ENCODE measurements at regions not wholly inside any gene's neighbourhood (a gene's known extent, or its start where the extent isn't known, plus 50 kb on each side); places are given as distances from the start of the nearest gene placed in this dataset.

DNA sequence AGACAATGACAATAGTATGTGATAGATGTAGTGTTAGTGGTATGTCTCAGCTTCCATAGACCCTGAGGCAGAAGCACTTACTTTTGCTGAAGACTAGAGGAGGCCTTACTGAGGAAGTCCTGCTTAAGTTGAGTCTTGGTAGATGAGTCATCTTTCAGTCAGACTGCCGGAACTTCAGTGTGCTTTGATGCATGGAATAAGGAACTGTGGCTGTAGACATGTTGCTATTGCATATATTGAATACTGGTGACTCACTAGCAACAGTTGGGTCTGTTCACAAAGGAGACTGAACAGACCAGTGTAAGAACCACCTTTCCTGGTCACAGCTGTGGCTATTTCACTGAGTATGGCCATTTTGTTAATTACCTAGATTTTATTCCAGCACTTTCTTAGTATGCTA is 1000.6 kb downstream of the OLFM4 start:
- no peaks in the 10 kb centered on the region for H3K36me3 ChIP-seq (ENCODE audit: control insufficient read depth, insufficient read depth, low read length)
- DNase-seq (ENCODE audit: low read depth in 2 of 2) = peak in 1 of 2 donors; percentile 78
- no peaks in the 10 kb centered on the region for H3K79me2 ChIP-seq (ENCODE audit: control insufficient read depth, insufficient read depth, low read length)
- H3K9ac ChIP-seq (ENCODE audit: insufficient read depth, low read length) = no peak overlapping the region
- H3K4me2 ChIP-seq (ENCODE audit: extremely low read depth, insufficient read depth, low read length) = no peak overlapping the region
- TF ChIP-seq, protein P1, sequence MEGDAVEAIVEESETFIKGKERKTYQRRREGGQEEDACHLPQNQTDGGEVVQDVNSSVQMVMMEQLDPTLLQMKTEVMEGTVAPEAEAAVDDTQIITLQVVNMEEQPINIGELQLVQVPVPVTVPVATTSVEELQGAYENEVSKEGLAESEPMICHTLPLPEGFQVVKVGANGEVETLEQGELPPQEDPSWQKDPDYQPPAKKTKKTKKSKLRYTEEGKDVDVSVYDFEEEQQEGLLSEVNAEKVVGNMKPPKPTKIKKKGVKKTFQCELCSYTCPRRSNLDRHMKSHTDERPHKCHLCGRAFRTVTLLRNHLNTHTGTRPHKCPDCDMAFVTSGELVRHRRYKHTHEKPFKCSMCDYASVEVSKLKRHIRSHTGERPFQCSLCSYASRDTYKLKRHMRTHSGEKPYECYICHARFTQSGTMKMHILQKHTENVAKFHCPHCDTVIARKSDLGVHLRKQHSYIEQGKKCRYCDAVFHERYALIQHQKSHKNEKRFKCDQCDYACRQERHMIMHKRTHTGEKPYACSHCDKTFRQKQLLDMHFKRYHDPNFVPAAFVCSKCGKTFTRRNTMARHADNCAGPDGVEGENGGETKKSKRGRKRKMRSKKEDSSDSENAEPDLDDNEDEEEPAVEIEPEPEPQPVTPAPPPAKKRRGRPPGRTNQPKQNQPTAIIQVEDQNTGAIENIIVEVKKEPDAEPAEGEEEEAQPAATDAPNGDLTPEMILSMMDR (conservative IDR thresholded peaks at IDR 0.05 in 1 of 2, IDR thresholded peaks at IDR 0.05 in 1 of 2; ENCODE audit: low read depth in 1 of 2, low read length in 2 of 2) = no peak
- TF ChIP-seq EZH2 (IDR thresholded peaks at IDR 0.05; ENCODE audit: low read length, missing control alignments) = no peak
- no peak overlapping the region for H3K4me3 ChIP-seq (replicated peaks in 1 of 4; ENCODE audit: control extremely low read depth in 1 of 4, insufficient read depth in 1 of 4, low read depth in 3 of 4, low read length in 4 of 4)
- no peak overlapping the region for H2AFZ ChIP-seq (ENCODE audit: low read length)
- H3K27ac ChIP-seq (ENCODE audit: insufficient read depth, low read length) = no peak overlapping the region
- no peaks in the 10 kb centered on the region for H3K27me3 ChIP-seq (ENCODE audit: control insufficient read depth, insufficient read depth, low read length)
- H4K20me1 ChIP-seq (ENCODE audit: control insufficient read depth, extremely low read depth, insufficient read depth, low read length) = no peaks in the 10 kb centered on the region
- no peaks in the 10 kb centered on the region for H3K9me3 ChIP-seq (ENCODE audit: control insufficient read depth, insufficient read depth, low read depth, low read length)
- no peaks in the 10 kb centered on the region for H3K4me1 ChIP-seq (ENCODE audit: control insufficient read depth, extremely low read depth, insufficient read depth, low read length)

DNA sequence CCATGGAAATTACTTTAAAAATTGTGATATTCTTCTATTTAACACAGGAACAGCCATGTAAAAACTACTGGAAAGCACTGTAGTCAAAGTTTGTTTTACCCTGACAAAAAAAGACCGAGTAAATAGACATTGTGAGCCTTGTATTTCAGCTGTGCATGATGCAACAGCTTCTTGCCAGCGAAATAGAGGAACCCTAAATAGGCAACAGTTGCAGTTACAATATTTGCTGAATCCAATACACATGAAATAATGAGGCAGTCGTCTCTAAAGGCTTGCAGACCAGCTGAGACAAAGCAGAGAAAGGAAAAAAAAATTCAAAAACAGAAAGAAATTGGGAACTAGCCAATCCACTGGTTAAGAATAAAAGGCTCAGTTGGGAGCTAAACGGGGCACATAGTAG is 1001.1 kb downstream of the OLFM4 start:
- H3K27me3 ChIP-seq (ENCODE audit: control insufficient read depth, insufficient read depth, low read length) = no peaks in the 10 kb centered on the region
- no peaks in the 10 kb centered on the region for H3K9me3 ChIP-seq (ENCODE audit: control insufficient read depth, insufficient read depth, low read depth, low read length)
- no peaks in the 10 kb centered on the region for H4K20me1 ChIP-seq (ENCODE audit: control insufficient read depth, extremely low read depth, insufficient read depth, low read length)
- H3K27ac ChIP-seq (ENCODE audit: insufficient read depth, low read length) = no peak overlapping the region
- H3K4me3 ChIP-seq (replicated peaks in 1 of 4; ENCODE audit: control extremely low read depth in 1 of 4, insufficient read depth in 1 of 4, low read depth in 3 of 4, low read length in 4 of 4) = no peak overlapping the region
- DNase-seq (ENCODE audit: low read depth in 2 of 2) = no peak
- no peak for TF ChIP-seq EZH2 (IDR thresholded peaks at IDR 0.05; ENCODE audit: low read length, missing control alignments)
- TF ChIP-seq, protein P1 (conservative IDR thresholded peaks at IDR 0.05 in 1 of 2, IDR thresholded peaks at IDR 0.05 in 1 of 2; ENCODE audit: low read depth in 1 of 2, low read length in 2 of 2) = no peak
- no peaks in the 10 kb centered on the region for H3K36me3 ChIP-seq (ENCODE audit: control insufficient read depth, insufficient read depth, low read length)
- no peak overlapping the region for H3K9ac ChIP-seq (ENCODE audit: insufficient read depth, low read length)
- no peak overlapping the region for H3K4me2 ChIP-seq (ENCODE audit: extremely low read depth, insufficient read depth, low read length)
- H2AFZ ChIP-seq (ENCODE audit: low read length) = no peak overlapping the region
- H3K79me2 ChIP-seq (ENCODE audit: control insufficient read depth, insufficient read depth, low read length) = no peaks in the 10 kb centered on the region
- H3K4me1 ChIP-seq (ENCODE audit: control insufficient read depth, extremely low read depth, insufficient read depth, low read length) = no peaks in the 10 kb centered on the region

DNA sequence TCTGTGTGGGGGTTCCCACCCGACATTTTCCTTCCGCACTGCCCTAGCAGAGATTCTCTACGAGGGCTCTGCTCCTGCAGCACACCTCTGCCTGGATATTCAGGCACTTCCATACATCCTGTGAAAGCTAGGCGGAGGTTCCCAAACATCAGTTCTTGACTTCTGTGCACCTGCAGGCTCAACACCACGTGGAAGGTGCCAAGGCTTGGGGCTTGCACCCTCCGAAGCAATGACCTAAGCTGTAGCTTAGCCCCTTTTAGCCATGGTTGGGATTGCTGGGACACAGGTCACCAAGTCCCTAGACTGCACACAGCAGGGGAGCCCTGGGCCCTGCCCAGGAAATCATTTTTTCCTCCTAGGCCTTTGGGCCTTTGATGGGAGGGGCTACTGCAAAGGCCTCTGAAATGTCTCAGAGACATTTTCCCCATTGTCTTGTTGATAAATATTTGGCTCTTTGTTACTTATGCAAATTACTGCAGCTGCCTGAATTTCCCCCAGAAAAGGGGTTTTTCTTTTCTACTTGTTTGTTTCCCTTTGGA is 1004.8 kb downstream of the OLFM4 start:
- no peak overlapping the region for H3K4me2 ChIP-seq (ENCODE audit: extremely low read depth, insufficient read depth, low read length)
- H3K36me3 ChIP-seq (ENCODE audit: control insufficient read depth, insufficient read depth, low read length) = no peaks in the 10 kb centered on the region
- no peak overlapping the region for H3K9ac ChIP-seq (ENCODE audit: insufficient read depth, low read length)
- H3K4me1 ChIP-seq (ENCODE audit: control insufficient read depth, extremely low read depth, insufficient read depth, low read length) = no peaks in the 10 kb centered on the region
- H3K9me3 ChIP-seq (ENCODE audit: control insufficient read depth, insufficient read depth, low read depth, low read length) = no peaks in the 10 kb centered on the region
- H2AFZ ChIP-seq (ENCODE audit: low read length) = no peak overlapping the region
- H3K27ac ChIP-seq (ENCODE audit: insufficient read depth, low read length) = no peak overlapping the region
- no peaks in the 10 kb centered on the region for H3K27me3 ChIP-seq (ENCODE audit: control insufficient read depth, insufficient read depth, low read length)
- TF ChIP-seq EZH2 (IDR thresholded peaks at IDR 0.05; ENCODE audit: low read length, missing control alignments) = no peak
- TF ChIP-seq, protein P1 (conservative IDR thresholded peaks at IDR 0.05 in 1 of 2, IDR thresholded peaks at IDR 0.05 in 1 of 2; ENCODE audit: low read depth in 1 of 2, low read length in 2 of 2) = no peak
- no peak overlapping the region for H3K4me3 ChIP-seq (replicated peaks in 1 of 4; ENCODE audit: control extremely low read depth in 1 of 4, insufficient read depth in 1 of 4, low read depth in 3 of 4, low read length in 4 of 4)
- no peaks in the 10 kb centered on the region for H3K79me2 ChIP-seq (ENCODE audit: control insufficient read depth, insufficient read depth, low read length)
- DNase-seq (ENCODE audit: low read depth in 2 of 2) = no peak
- no peaks in the 10 kb centered on the region for H4K20me1 ChIP-seq (ENCODE audit: control insufficient read depth, extremely low read depth, insufficient read depth, low read length)
